GM10248 (cell line): ENCODE measurements at regions not wholly inside any gene's neighbourhood (a gene's known extent, or its start where the extent isn't known, plus 50 kb on each side); places are given as distances from the start of the nearest gene placed in this dataset.

ENCODE experiments used
- CTCF ChIA-PET: fragments of 300-600 bp; sonication (Branson Sonifier 250); formaldehyde crosslinking; extraction: SDS; loops from one replicate; lab custom pipeline; 2021; ENCODE audit warnings: antibody characterized with exemption; lab: Yijun Ruan, JAX
- POLR2A ChIA-PET: fragments of 350-650 bp; sonication (Branson Sonifier 250); formaldehyde crosslinking; extraction: SDS; loops from one replicate; lab custom pipeline; 2020; ENCODE audit warnings: antibody characterized with exemption; lab: Yijun Ruan, JAX
- DNase-seq: peaks from one replicate; pipeline ENCODE4 v3.0.0; 2012; ENCODE audit errors: extremely low spot score
- TF ChIP-seq, protein P1 (sequence below): IDR thresholded peaks from 2 replicates; pipeline ENCODE4 v1.5.1; 2012; ENCODE audit warnings: mild to moderate bottlenecking, low read depth; ENCODE audit errors: extremely low read depth, missing control alignments, control extremely low read depth

DNA sequence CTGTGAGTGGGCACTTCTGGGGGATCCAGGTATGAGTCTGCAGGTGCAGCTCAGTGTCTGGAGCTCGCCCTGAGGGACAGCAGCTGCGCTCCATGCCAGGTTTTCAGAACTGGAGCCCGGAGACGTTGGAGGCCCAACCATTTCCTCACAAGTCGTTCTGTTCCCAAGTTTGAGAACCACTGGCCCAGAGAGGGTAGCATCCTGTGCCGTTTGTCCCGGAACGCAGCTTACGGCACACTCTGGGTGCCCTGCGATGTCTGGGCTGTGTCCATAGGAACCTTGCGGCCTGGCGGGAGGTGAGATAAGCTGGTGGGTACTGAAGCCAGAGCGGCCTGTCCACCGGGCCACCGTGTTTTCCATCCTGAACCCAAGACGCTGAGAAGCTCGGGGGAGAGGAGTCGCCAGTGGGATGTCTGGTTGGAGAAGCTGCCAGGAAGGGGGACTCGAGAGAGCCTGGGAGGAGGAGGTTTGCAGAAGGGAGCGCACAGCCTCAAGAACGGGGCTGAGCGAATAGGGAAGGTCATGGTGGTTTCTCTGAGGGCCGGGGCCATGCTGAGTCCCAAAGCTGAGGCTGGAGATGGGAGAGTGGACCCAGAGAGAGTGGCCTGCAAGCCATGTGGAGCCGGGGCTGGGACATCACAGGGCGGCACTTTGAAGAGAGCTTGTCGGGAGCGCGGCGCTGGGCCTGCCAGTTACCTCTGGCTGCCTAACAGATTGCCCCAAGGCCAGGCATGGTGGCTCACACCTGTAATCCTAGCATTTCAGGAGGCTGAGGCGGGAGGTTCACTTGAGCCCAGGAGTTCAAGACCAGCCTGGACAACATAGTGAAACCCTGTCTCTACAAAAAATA, 211.0 kb upstream of the GSE1 start:
- ChIA-PET POLR2A (no interaction called here), CTCF (interaction anchor here (1.1 to 3.4 kb wide), 6 partner anchors 9 to 287 kb away, joined by 3 to 24 read pairs (median 6); no protein-coding TSS in a partner anchor)
- no peak for DNase-seq
- TF ChIP-seq, protein P1, sequence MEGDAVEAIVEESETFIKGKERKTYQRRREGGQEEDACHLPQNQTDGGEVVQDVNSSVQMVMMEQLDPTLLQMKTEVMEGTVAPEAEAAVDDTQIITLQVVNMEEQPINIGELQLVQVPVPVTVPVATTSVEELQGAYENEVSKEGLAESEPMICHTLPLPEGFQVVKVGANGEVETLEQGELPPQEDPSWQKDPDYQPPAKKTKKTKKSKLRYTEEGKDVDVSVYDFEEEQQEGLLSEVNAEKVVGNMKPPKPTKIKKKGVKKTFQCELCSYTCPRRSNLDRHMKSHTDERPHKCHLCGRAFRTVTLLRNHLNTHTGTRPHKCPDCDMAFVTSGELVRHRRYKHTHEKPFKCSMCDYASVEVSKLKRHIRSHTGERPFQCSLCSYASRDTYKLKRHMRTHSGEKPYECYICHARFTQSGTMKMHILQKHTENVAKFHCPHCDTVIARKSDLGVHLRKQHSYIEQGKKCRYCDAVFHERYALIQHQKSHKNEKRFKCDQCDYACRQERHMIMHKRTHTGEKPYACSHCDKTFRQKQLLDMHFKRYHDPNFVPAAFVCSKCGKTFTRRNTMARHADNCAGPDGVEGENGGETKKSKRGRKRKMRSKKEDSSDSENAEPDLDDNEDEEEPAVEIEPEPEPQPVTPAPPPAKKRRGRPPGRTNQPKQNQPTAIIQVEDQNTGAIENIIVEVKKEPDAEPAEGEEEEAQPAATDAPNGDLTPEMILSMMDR: no peak

GRCh38 chr16:85402910-85403692, 210.0 kb upstream of the GSE1 start:
- TF ChIP-seq, protein P1: no peak
- ChIA-PET CTCF (interaction anchor here (1.1 to 3.4 kb wide), 6 partner anchors 10 to 288 kb away, joined by 3 to 24 read pairs (median 6); no protein-coding TSS in a partner anchor), POLR2A (no interaction called here)
- no peak for DNase-seq

DNA sequence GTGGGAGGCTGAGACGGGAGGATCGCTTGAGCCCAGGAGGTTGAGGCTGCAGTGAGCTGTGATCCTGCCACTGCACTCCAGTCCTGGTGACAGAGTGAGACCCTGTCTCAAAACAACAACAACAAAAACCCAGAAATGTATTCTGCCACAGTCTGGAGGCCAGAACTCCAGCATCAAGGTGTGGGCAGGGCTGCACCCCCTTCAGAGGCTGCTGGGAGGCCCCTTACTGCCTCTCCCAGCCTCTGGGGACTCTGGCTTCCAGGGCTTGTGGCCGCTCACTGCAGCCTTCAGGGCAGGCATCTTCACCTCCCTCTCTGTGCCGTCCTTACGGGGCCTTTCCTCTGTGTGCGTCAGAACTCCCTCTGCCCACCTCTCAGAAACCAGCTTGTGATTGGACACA, 209.4 kb upstream of the GSE1 start:
- TF ChIP-seq, protein P1: no peak
- DNase-seq: no peak
- CTCF ChIA-PET: interaction anchor here (1.9 to 3.4 kb wide), 4 partner anchors 12 to 289 kb away, joined by 4 to 24 read pairs (median 9); no protein-coding TSS in a partner anchor
- POLR2A ChIA-PET: no interaction called here

GRCh38 chr16:85412911-85413520, 200.1 kb upstream of the GSE1 start:
- CTCF ChIA-PET: interaction anchor here (1.0 to 1.2 kb wide), 2 partner anchors 116 to 203 kb away, joined by 3 read pairs; no protein-coding TSS in a partner anchor

DNA sequence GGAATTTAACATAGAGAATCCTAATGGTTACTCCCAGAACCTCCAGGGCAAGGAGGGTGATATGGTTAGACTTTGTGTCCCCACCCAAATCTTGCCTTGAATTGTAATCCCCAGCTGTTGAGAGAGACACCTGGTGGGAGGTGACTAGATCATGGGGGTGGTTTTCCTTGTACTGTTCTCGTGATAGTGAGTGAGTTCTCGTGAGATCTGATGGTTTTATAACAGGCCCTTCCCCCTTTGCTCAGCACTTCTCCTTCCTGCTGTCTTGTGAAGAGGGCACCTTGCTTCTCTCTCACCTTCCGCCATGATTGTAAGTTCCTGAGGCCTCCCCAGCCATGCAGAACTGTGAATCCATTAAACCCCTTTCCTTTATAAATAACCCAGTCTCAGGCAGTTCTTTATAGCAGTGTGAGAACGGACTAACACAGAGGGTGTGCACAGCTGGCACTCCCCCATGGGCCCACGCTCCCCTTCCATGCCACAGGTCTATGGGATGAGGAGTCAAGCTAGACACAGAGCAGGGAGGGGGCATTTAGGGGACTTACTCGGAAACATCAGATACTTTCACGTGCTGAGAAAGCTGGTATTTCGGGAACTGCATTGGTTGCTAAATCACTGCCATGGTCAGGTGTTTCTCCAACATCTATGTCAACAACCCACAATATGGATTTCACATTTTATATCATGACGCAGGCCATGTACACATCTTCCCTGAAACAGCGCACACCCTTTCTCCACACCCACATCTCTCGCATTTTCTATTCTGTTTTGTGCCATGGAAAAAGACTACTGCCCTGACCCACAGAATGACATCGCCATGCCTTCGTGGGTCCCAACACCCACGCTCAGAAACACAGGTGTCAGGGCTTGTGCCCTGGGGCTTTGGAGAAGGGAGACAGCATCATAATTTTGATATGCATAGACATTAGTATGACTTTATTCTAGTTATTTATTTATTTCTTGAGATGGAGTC, 199.1 kb upstream of the GSE1 start:
- CTCF ChIA-PET: interaction anchor here (1.0 to 1.2 kb wide), 3 partner anchors 115 to 299 kb away, joined by 3 read pairs; no protein-coding TSS in a partner anchor
- POLR2A ChIA-PET: no interaction called here
- DNase-seq: no peak
- TF ChIP-seq, protein P1: no peak

More at GRCh38 chr16:85412911-85413520, 200.1 kb upstream of the GSE1 start:
- no peak for DNase-seq
- POLR2A ChIA-PET: no interaction called here
- TF ChIP-seq, protein P1: no peak
